H1 (cell line): ENCODE measurements at regions not wholly inside any gene's neighbourhood (a gene's known extent, or its start where the extent isn't known, plus 50 kb on each side); places are given as distances from the start of the nearest gene placed in this dataset.

Experiments
- CTCF ChIA-PET: fragments of 300-600 bp; sonication (Branson Sonifier 250); formaldehyde crosslinking; loops from one replicate; lab custom pipeline; 2021; ENCODE audit not compliant: partially characterized antibody; lab: Charles Lee
- POLR2A ChIA-PET: fragments of 300-600 bp; sonication (Branson Sonifier 250); formaldehyde crosslinking; loops from one replicate; lab custom pipeline; 2021; ENCODE audit warnings: inconsistent platforms; ENCODE audit not compliant: partially characterized antibody; lab: Charles Lee
- DNase-seq, 2 experiments: peaks; one replicate each; pipeline versions ENCODE4 v3.0.0 to v3.0.0-alpha.2; 2010 to 2022; ENCODE audit warnings: low spot score in 2 of 2, low read depth in 1 of 2, mixed read lengths in 1 of 2
- FAIRE-seq: peaks from 2 replicates; lab custom pipeline; 2011; peaks lifted over from hg19 to GRCh38; lab: Jason Lieb, UNC
- H2AFZ ChIP-seq: 2 replicates; pipeline ENCODE4 v1.8.1; 2012; ENCODE audit warnings: low read length, inconsistent platforms
- H2AK5ac ChIP-seq: 2 replicates; pipeline ENCODE4 v1.6.1; 2013; ENCODE audit warnings: low read depth, low read length
- H2BK120ac ChIP-seq: replicated peaks from 2 replicates; pipeline ENCODE3; 2013; ENCODE audit warnings: low read depth, low read length, inconsistent platforms
- H2BK12ac ChIP-seq: 2 replicates; pipeline ENCODE4 v1.6.1; 2013; ENCODE audit warnings: low read depth, low read length
- H2BK15ac ChIP-seq: 2 replicates; pipeline ENCODE4 v1.6.1; 2013; ENCODE audit warnings: low read length
- H2BK20ac ChIP-seq: 2 replicates; pipeline ENCODE4 v1.6.1; 2013; ENCODE audit warnings: low read length
- H2BK5ac ChIP-seq: 2 replicates; pipeline ENCODE4 v1.6.1; 2013; ENCODE audit warnings: low read depth, low read length
- H3K14ac ChIP-seq: 2 replicates; pipeline ENCODE4 v1.6.1; 2013; ENCODE audit warnings: inconsistent platforms; ENCODE audit not compliant: insufficient read length
- H3K18ac ChIP-seq: 2 replicates; pipeline ENCODE4 v1.6.1; 2013; ENCODE audit warnings: low read length; ENCODE audit errors: extremely low read depth
- H3K23ac ChIP-seq: 2 replicates; pipeline ENCODE4 v1.6.1; 2013; ENCODE audit warnings: inconsistent platforms; ENCODE audit not compliant: insufficient read length
- H3K23me2 ChIP-seq: 2 replicates; pipeline ENCODE4 v1.6.1; 2013; ENCODE audit warnings: low read depth, low read length
- H3K27ac ChIP-seq: 2 replicates; pipeline ENCODE4 v1.6.1; 2011; ENCODE audit warnings: low read depth, low read length, inconsistent platforms
- H3K27me3 ChIP-seq, 4 experiments: replicated peaks in 1 of 4; 1 replicate in 1 of 4; 2 replicates in 3 of 4; pipeline versions ENCODE4 v1.6.1 to v1.8.1; 2011 to 2013; ENCODE audit warnings: low read length in 3 of 4, mild to moderate bottlenecking in 3 of 4, inconsistent platforms in 2 of 4, mixed read lengths in 2 of 4, moderate library complexity in 1 of 4; ENCODE audit not compliant: control insufficient read depth in 3 of 4, insufficient read depth in 3 of 4; ENCODE audit errors: extremely low read depth in 1 of 4
- H3K36me3 ChIP-seq, 4 experiments: 2 replicates each; pipeline versions ENCODE4 v1.6.1 to v1.8.1; 2011 to 2013; ENCODE audit warnings: mild to moderate bottlenecking in 4 of 4, low read length in 3 of 4, moderate library complexity in 2 of 4, control low read depth in 1 of 4, inconsistent platforms in 1 of 4; ENCODE audit not compliant: insufficient read depth in 4 of 4, control insufficient read depth in 2 of 4
- H3K4ac ChIP-seq: replicated peaks from 2 replicates; pipeline ENCODE3; 2013; ENCODE audit warnings: low read length, low read depth, mixed read lengths, inconsistent platforms; ENCODE audit not compliant: insufficient read length
- H3K4me1 ChIP-seq, 4 experiments: replicated peaks in 1 of 4; 1 replicate in 1 of 4; 2 replicates in 3 of 4; pipeline versions ENCODE4 v1.6.1 to v1.8.1; 2011 to 2013; ENCODE audit warnings: low read length in 3 of 4, inconsistent platforms in 2 of 4, mixed read lengths in 1 of 4; ENCODE audit not compliant: insufficient read depth in 4 of 4, control insufficient read depth in 3 of 4
- H3K4me2 ChIP-seq, 2 experiments: 2 replicates each; pipeline versions ENCODE4 v1.6.1 to v1.8.1; 2011 to 2013; ENCODE audit warnings: low read depth in 2 of 2, low read length in 2 of 2, control low read depth in 1 of 2, inconsistent platforms in 1 of 2, mild to moderate bottlenecking in 1 of 2; ENCODE audit not compliant: insufficient read depth in 1 of 2
- H3K4me3 ChIP-seq, 4 experiments: fragments of 200-600, 300-600 bp in 1 of 4; sonication (generic), shearing (Covaris generic), sonication (Bioruptor Twin) in 1 of 4; 2 replicates each; pipeline versions ENCODE4 v1.5.1 to v1.8.1; 2011 to 2016; ENCODE audit warnings: low read length in 4 of 4, low read depth in 3 of 4, control low read depth in 2 of 4, inconsistent platforms in 2 of 4, mild to moderate bottlenecking in 2 of 4, mixed read lengths in 1 of 4, moderate library complexity in 1 of 4; ENCODE audit not compliant: insufficient read depth in 2 of 4; ENCODE audit errors: extremely low read depth in 1 of 4
- H3K56ac ChIP-seq: replicated peaks from 2 replicates; pipeline ENCODE3; 2013; ENCODE audit warnings: low read depth, mild to moderate bottlenecking, mixed read lengths, low read length, inconsistent platforms; ENCODE audit not compliant: insufficient read length
- H3K79me1 ChIP-seq: 2 replicates; pipeline ENCODE4 v1.6.1; 2013; ENCODE audit warnings: low read depth, low read length, control low read depth
- H3K79me2 ChIP-seq, 2 experiments: 2 replicates each; pipeline versions ENCODE4 v1.6.1 to v1.8.1; 2012 to 2013; ENCODE audit warnings: low read length in 2 of 2, mild to moderate bottlenecking in 2 of 2, inconsistent platforms in 1 of 2; ENCODE audit not compliant: insufficient read depth in 2 of 2, control insufficient read depth in 1 of 2
- H3K9ac ChIP-seq, 4 experiments: replicated peaks in 1 of 4; 1 replicate in 1 of 4; 2 replicates in 3 of 4; pipeline versions ENCODE4 v1.6.1 to v1.8.1; 2011 to 2013; ENCODE audit warnings: low read depth in 3 of 4, low read length in 3 of 4, control low read depth in 2 of 4, mild to moderate bottlenecking in 2 of 4, moderate library complexity in 2 of 4, inconsistent platforms in 1 of 4; ENCODE audit errors: extremely low read depth in 1 of 4
- H3K9me3 ChIP-seq, 2 experiments: 2 replicates each; pipeline versions ENCODE4 v1.6.1 to v1.8.1; 2012 to 2013; ENCODE audit warnings: mild to moderate bottlenecking in 2 of 2, moderate library complexity in 2 of 2, control low read depth in 1 of 2, inconsistent platforms in 1 of 2, low read depth in 1 of 2, low read length in 1 of 2, mixed read lengths in 1 of 2; ENCODE audit not compliant: insufficient read depth in 2 of 2
- H4K20me1 ChIP-seq, 2 experiments: replicated peaks in 1 of 2; 2 replicates each; pipeline versions ENCODE3 to v1.8.1; 2011 to 2013; ENCODE audit warnings: inconsistent platforms in 2 of 2, low read length in 2 of 2, mild to moderate bottlenecking in 1 of 2; ENCODE audit not compliant: insufficient read depth in 2 of 2, control insufficient read depth in 1 of 2
- H4K5ac ChIP-seq: 2 replicates; pipeline ENCODE4 v1.6.1; 2013; ENCODE audit warnings: low read length, low read depth, mixed read lengths, inconsistent platforms; ENCODE audit not compliant: insufficient read length
- H4K8ac ChIP-seq: 2 replicates; pipeline ENCODE4 v1.8.0; 2013; ENCODE audit warnings: mild to moderate bottlenecking, moderate library complexity, low read length, inconsistent platforms; ENCODE audit not compliant: insufficient read depth; ENCODE audit errors: extremely low read depth
- H4K91ac ChIP-seq: replicated peaks from 2 replicates; pipeline ENCODE3; 2013; ENCODE audit warnings: low read length, mixed read lengths, inconsistent platforms; ENCODE audit not compliant: insufficient read length
- BRCA1 ChIP-seq: IDR thresholded peaks from 2 replicates; pipeline ENCODE4 v1.6.1; 2012; ENCODE audit warnings: low read depth, low read length, improper control_type of control experiment
- CHD1 ChIP-seq: IDR thresholded peaks from 2 replicates; pipeline ENCODE4 v1.6.1; 2012; ENCODE audit warnings: low read depth, low read length, improper control_type of control experiment
- CTCF ChIP-seq, 3 experiments: IDR thresholded peaks; 1 replicate in 2 of 3; 2 replicates in 1 of 3; pipeline versions ENCODE4 v1.5.1 to v1.6.1; 2011; ENCODE audit warnings: low read length in 3 of 3, mild to moderate bottlenecking in 3 of 3, inconsistent platforms in 2 of 3, low read depth in 1 of 3, moderate library complexity in 1 of 3; ENCODE audit not compliant: insufficient read depth in 1 of 3; ENCODE audit errors: control extremely low read depth in 1 of 3
- JUN ChIP-seq: IDR thresholded peaks from 2 replicates; pipeline ENCODE4 v1.6.1; 2011; ENCODE audit warnings: low read depth, mild to moderate bottlenecking, improper control_type of control experiment, low read length
- KDM1A ChIP-seq: fragments of 200-600, 300-600 bp; sonication (generic); IDR thresholded peaks from 2 replicates; pipeline ENCODE4 v1.7.1; 2016; ENCODE audit warnings: mild to moderate bottlenecking, low read length, borderline replicate concordance
- MAX ChIP-seq: IDR thresholded peaks from 2 replicates; pipeline ENCODE4 v1.6.1; 2012; ENCODE audit warnings: inconsistent platforms
- RAD21 ChIP-seq, 2 experiments: IDR thresholded peaks in 1 of 2; conservative IDR thresholded peaks in 1 of 2; 2 replicates each; pipeline ENCODE4 v1.6.1; 2011; ENCODE audit warnings: low read depth in 2 of 2, low read length in 2 of 2, improper control_type of control experiment in 1 of 2, inconsistent platforms in 1 of 2, mild to moderate bottlenecking in 1 of 2, moderate library complexity in 1 of 2
- RFX5 ChIP-seq: IDR thresholded peaks from 2 replicates; pipeline ENCODE4 v1.6.1; 2011; ENCODE audit warnings: low read depth, low read length, improper control_type of control experiment, borderline replicate concordance
- SIN3A ChIP-seq, 2 experiments: IDR thresholded peaks in 1 of 2; conservative IDR thresholded peaks in 1 of 2; 2 replicates each; pipeline ENCODE4 v1.6.1; 2011 to 2012; ENCODE audit warnings: low read length in 2 of 2, improper control_type of control experiment in 1 of 2, low read depth in 1 of 2, mild to moderate bottlenecking in 1 of 2
- SP1 ChIP-seq: IDR thresholded peaks from 2 replicates; pipeline ENCODE4 v1.6.1; 2011; ENCODE audit warnings: low read depth, low read length
- WGBS, 2 experiments: shearing (Covaris generic) in 1 of 2; methylation state at CpG; one replicate each; pipeline versions ENCODE4 v1.1.6 to v1.1.7; 2013 to 2015; ENCODE audit warnings: low lambda C conversion rate in 2 of 2, mixed read lengths in 2 of 2, inconsistent platforms in 1 of 2, low coverage in 1 of 2, missing lambda C conversion rate in 1 of 2; ENCODE audit not compliant: insufficient replicate concordance in 2 of 2, insufficient coverage in 1 of 2, insufficient read length in 1 of 2; ENCODE audit errors: extremely low coverage in 1 of 2, missing lambda C conversion rate in 1 of 2; 5-methylcytosine and 5-hydroxymethylcytosine counted together

- ChIA-PET CTCF (interaction anchor here (0.6 to 4.2 kb wide), 43 partner anchors 9 to 1477 kb away, joined by 3 to 30 read pairs (median 4); partner anchors contain the start of gene IRX6), POLR2A (interaction anchor here (0.7 kb wide), 1 partner anchor 1488 kb away, joined by 3 read pairs; no protein-coding TSS in a partner anchor)
- no peak overlapping the region for H2BK120ac ChIP-seq
- H3K79me2 ChIP-seq: no peaks in the 10 kb centered on the region
- no peak overlapping the region for H2BK15ac ChIP-seq
- 42% methylated on average over 9 of the region's 9 CpGs; no CpG with 5 or more reads in 1 of the 2 experiments for WGBS, 2 experiments
- H3K18ac ChIP-seq: no peak overlapping the region
- no peak overlapping the region for H2AK5ac ChIP-seq
- FAIRE-seq (peak; percentile 7), DNase-seq (peak; percentile 57 to 92)
- no peaks in the 10 kb centered on the region for H3K36me3 ChIP-seq
- H3K4ac ChIP-seq: no peak overlapping the region
- H3K23ac ChIP-seq: no peak overlapping the region
- no peaks in the 10 kb centered on the region for H4K20me1 ChIP-seq
- H2BK12ac ChIP-seq: no peak overlapping the region
- H3K27ac ChIP-seq: no peak overlapping the region
- H4K8ac ChIP-seq: no peak overlapping the region
- H4K5ac ChIP-seq: no peak overlapping the region
- no peak overlapping the region for H2AFZ ChIP-seq
- no peaks in the 10 kb centered on the region for H3K79me1 ChIP-seq
- no peak overlapping the region for H3K14ac ChIP-seq
- no peak overlapping the region for H3K9ac ChIP-seq
- H2BK5ac ChIP-seq: no peak overlapping the region
- no peak overlapping the region for H3K4me2 ChIP-seq
- no peak overlapping the region for H3K56ac ChIP-seq
- H4K91ac ChIP-seq: no peak overlapping the region
- no peak overlapping the region for H3K4me3 ChIP-seq
- H3K27me3 ChIP-seq: no peaks in the 10 kb centered on the region; a peak in 1 of 7 replicates
- no peaks in the 10 kb centered on the region for H3K9me3 ChIP-seq
- H2BK20ac ChIP-seq: no peak overlapping the region
- no peaks in the 10 kb centered on the region; the same call in 1 of the 2 replicates for H3K23me2 ChIP-seq
- no peaks in the 10 kb centered on the region for H3K4me1 ChIP-seq
- no peak for TF ChIP-seq CHD1
- no peak for TF ChIP-seq JUN
- no peak for TF ChIP-seq SIN3A (conservative IDR thresholded peaks at IDR 0.05 in 1 of 2, IDR thresholded peaks at IDR 0.05 in 1 of 2; ENCODE audit: low read depth in 1 of 2, low read length in 2 of 2)
- no peak for TF ChIP-seq BRCA1
- TF ChIP-seq RAD21 (IDR thresholded peaks at IDR 0.05 in 1 of 2, conservative IDR thresholded peaks at IDR 0.05 in 1 of 2; ENCODE audit: low read depth in 2 of 2, low read length in 2 of 2): peak; percentile 99 to 100
- peak; percentile 92 to 98 (median 95) for TF ChIP-seq CTCF (IDR thresholded peaks at IDR 0.05; ENCODE audit: control extremely low read depth in 1 of 3, insufficient read depth in 1 of 3, low read depth in 1 of 3, low read length in 3 of 3)
- TF ChIP-seq MAX: 0 out of 2 replicates have a peak, but pooled peaks have one; percentile 26
- no peak for TF ChIP-seq SP1
- TF ChIP-seq RFX5: no peak
- TF ChIP-seq KDM1A: no peak
Observed at GRCh38 chr16:55257966-55258613, 65.9 kb upstream of the IRX6 start.
